ENCODE measurements at regions not wholly inside any gene's neighbourhood (a gene's known extent, or its start where the extent isn't known, plus 50 kb on each side); places are given as distances from the start of the nearest gene placed in this dataset.
"Not testable (repeated sequence)": the region's sequence is repeated elsewhere in the genome, so short reads cannot be mapped to it uniquely, and the experiment has no call there.

- Mint-ChIP-seq H3K4me3 (no peak overlapping the region), H3K27ac (no peak overlapping the region), H3K36me3 (no peaks in the 10 kb centered on the region), H3K4me1 (peaks cover 39% of the 10 kb centered on the region), H3K9me3 (no peaks in the 10 kb centered on the region), H3K27me3 (ENCODE audit: low read depth) (no peaks in the 10 kb centered on the region)
- DNase-seq (ENCODE audit: low spot score in 2 of 2, unreplicated experiment in 2 of 2), result no peak
- TF ChIP-seq, protein P1, sequence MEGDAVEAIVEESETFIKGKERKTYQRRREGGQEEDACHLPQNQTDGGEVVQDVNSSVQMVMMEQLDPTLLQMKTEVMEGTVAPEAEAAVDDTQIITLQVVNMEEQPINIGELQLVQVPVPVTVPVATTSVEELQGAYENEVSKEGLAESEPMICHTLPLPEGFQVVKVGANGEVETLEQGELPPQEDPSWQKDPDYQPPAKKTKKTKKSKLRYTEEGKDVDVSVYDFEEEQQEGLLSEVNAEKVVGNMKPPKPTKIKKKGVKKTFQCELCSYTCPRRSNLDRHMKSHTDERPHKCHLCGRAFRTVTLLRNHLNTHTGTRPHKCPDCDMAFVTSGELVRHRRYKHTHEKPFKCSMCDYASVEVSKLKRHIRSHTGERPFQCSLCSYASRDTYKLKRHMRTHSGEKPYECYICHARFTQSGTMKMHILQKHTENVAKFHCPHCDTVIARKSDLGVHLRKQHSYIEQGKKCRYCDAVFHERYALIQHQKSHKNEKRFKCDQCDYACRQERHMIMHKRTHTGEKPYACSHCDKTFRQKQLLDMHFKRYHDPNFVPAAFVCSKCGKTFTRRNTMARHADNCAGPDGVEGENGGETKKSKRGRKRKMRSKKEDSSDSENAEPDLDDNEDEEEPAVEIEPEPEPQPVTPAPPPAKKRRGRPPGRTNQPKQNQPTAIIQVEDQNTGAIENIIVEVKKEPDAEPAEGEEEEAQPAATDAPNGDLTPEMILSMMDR (IDR thresholded peaks at IDR 0.05; ENCODE audit: unreplicated experiment), result no peak
Measured at GRCh38 chr5:17406423-17406838, 91.6 kb upstream of the TAF11L2 start.

DNA sequence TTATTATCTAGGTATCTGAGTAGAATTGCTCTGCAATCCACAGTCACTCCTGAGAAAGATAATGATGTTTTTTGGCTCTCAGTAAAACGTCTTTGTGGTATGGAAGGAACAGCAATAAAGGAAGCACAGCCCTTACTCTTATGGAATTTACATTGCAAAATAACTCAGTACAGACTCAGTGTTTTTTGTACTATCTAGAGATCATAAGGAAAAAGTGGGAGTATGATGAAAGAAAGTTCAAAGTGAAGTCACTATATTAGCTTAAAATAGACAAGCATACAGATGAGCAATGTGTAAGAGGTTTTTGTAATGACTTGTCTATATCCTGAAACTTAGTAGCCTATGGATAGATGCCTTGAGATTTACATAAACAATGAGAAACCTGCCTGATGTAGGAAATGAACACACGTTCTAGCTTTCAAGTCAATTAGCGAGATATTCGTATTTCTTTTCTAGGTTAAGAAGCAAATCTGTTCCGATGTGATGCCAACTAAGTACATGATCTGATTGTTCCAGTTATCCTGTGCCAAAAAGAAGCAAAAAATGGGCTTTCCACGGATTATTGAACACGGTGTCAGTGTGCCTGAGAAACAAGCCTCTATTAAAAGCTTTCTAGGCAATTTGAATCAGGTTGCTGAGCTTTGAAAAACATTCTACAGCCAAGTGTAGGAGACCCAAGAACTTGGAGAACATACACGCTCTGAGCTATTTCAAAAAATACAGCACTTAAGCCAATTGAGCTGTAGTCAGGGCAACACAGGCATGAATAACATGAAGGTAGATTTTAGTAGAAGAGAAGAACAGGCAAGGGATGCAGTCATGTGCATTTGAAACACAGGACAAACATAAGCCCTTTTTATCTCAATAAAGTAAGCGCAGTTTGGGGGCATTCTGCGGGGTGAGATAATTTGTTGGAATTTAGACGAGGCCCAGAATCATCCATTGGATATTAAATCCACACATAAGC lies 86.3 kb upstream of the TAF11L2 start:
- H3K4me1 Mint-ChIP-seq, result peaks cover 28% of the 10 kb centered on the region
- H3K27ac Mint-ChIP-seq, result peak overlapping the region; percentile 40
- DNase-seq (ENCODE audit: low spot score in 2 of 2, unreplicated experiment in 2 of 2), result no peak
- TF ChIP-seq, protein P1 (IDR thresholded peaks at IDR 0.05; ENCODE audit: unreplicated experiment), result no peak
- H3K9me3 Mint-ChIP-seq, result no peaks in the 10 kb centered on the region
- H3K27me3 Mint-ChIP-seq (ENCODE audit: low read depth), result no peaks in the 10 kb centered on the region
- no peaks in the 10 kb centered on the region for H3K36me3 Mint-ChIP-seq
- H3K4me3 Mint-ChIP-seq, result no peak overlapping the region

- Mint-ChIP-seq H3K36me3 (no peaks in the 10 kb centered on the region), H3K4me1 (peaks cover 26% of the 10 kb centered on the region), H3K27ac (no peak overlapping the region), H3K27me3 (ENCODE audit: low read depth) (no peaks in the 10 kb centered on the region), H3K9me3 (peaks cover 5% of the 10 kb centered on the region), H3K4me3 (no peak overlapping the region)
- TF ChIP-seq, protein P1 (IDR thresholded peaks at IDR 0.05; ENCODE audit: unreplicated experiment), result no peak
- no peak for DNase-seq (ENCODE audit: low spot score in 2 of 2, unreplicated experiment in 2 of 2)
Measured at GRCh38 chr5:17412760-17413671, 85.0 kb upstream of the TAF11L2 start.

DNA sequence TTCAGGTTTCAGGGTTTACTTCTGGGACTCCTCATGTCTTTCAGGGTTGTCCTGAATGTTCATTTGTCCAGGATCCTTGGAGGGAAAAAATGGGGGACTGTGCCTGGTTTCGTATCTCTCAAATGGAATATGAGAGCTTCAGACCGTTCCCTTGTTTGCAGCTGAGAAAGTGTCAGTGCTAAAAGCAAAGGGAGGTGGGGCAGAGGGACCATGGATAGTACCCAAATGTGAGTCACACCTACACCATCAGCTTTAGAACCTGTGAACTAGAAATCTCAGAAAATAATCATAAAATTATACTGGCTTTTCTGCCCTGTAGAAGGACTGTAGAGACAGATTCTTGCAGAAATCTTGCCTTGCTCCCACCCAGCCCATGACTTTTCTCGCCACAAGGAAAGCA lies 84.3 kb upstream of the TAF11L2 start:
- TF ChIP-seq, protein P1 (IDR thresholded peaks at IDR 0.05; ENCODE audit: unreplicated experiment), result no peak
- H3K27ac Mint-ChIP-seq, result no peak overlapping the region
- no peak for DNase-seq (ENCODE audit: low spot score in 2 of 2, unreplicated experiment in 2 of 2)
- no peak overlapping the region for H3K4me3 Mint-ChIP-seq
- peaks cover 5% of the 10 kb centered on the region for H3K9me3 Mint-ChIP-seq
- H3K4me1 Mint-ChIP-seq, result peaks cover 26% of the 10 kb centered on the region
- H3K27me3 Mint-ChIP-seq (ENCODE audit: low read depth), result no peaks in the 10 kb centered on the region
- H3K36me3 Mint-ChIP-seq, result no peaks in the 10 kb centered on the region

- Mint-ChIP-seq H3K4me3 (no peak overlapping the region), H3K9me3 (peaks cover 5% of the 10 kb centered on the region), H3K36me3 (no peaks in the 10 kb centered on the region), H3K4me1 (peaks cover 26% of the 10 kb centered on the region), H3K27me3 (ENCODE audit: low read depth) (no peaks in the 10 kb centered on the region), H3K27ac (no peak overlapping the region)
- no peak for DNase-seq (ENCODE audit: low spot score in 2 of 2, unreplicated experiment in 2 of 2)
- TF ChIP-seq, protein P1 (IDR thresholded peaks at IDR 0.05; ENCODE audit: unreplicated experiment), result no peak
Measured at GRCh38 chr5:17415321-17415758, 82.7 kb upstream of the TAF11L2 start.

GRCh38 chr5:17416374-17416773 lies 81.7 kb upstream of the TAF11L2 start:
- not testable (repeated sequence) for H3K36me3 Mint-ChIP-seq; H3K4me3 Mint-ChIP-seq; DNase-seq (ENCODE audit: low spot score in 2 of 2, unreplicated experiment in 2 of 2); H3K9me3 Mint-ChIP-seq; H3K27ac Mint-ChIP-seq; H3K27me3 Mint-ChIP-seq (ENCODE audit: low read depth)
- H3K4me1 Mint-ChIP-seq, result peaks cover 25% of the 10 kb centered on the region

All from mesothelial cell of epicardium (in vitro differentiated cells).